H9 (cell line): ENCODE measurements at regions not wholly inside any gene's neighbourhood (a gene's known extent, or its start where the extent isn't known, plus 50 kb on each side); places are given as distances from the start of the nearest gene placed in this dataset.

Source experiments
- DNase-seq: peaks from one replicate; pipeline ENCODE4 v3.0.0-alpha.2; 2017
- H2AFZ ChIP-seq: one replicate; pipeline ENCODE4 v1.6.1; 2013; ENCODE audit warnings: mild to moderate bottlenecking, low read length, control low read depth, moderate library complexity
- H2AK5ac ChIP-seq: 2 replicates; pipeline ENCODE4 v1.6.1; 2013; ENCODE audit warnings: low read length, control low read depth, mixed read lengths; ENCODE audit not compliant: insufficient read length
- H2BK120ac ChIP-seq: one replicate; pipeline ENCODE4 v1.6.1; 2013; ENCODE audit warnings: low read depth, mild to moderate bottlenecking, low read length, control low read depth, inconsistent platforms; ENCODE audit not compliant: poor library complexity, severe bottlenecking
- H2BK12ac ChIP-seq: 2 replicates; pipeline ENCODE4 v1.6.1; 2013; ENCODE audit warnings: low read length, control low read depth, mixed read lengths, low read depth; ENCODE audit not compliant: insufficient read length
- H2BK15ac ChIP-seq: 2 replicates; pipeline ENCODE4 v1.6.1; 2013; ENCODE audit warnings: low read depth, low read length, control low read depth
- H2BK20ac ChIP-seq: one replicate; pipeline ENCODE4 v1.6.1; 2013; ENCODE audit warnings: low read depth, mild to moderate bottlenecking, low read length, control low read depth, inconsistent platforms; ENCODE audit not compliant: poor library complexity, severe bottlenecking
- H2BK5ac ChIP-seq: 2 replicates; pipeline ENCODE4 v1.6.1; 2013; ENCODE audit warnings: low read length, control low read depth, mixed read lengths; ENCODE audit not compliant: insufficient read length
- H3K14ac ChIP-seq: 2 replicates; pipeline ENCODE4 v1.6.1; 2013; ENCODE audit warnings: low read length, control low read depth; ENCODE audit not compliant: insufficient read depth
- H3K18ac ChIP-seq: 2 replicates; pipeline ENCODE4 v1.6.1; 2013; ENCODE audit warnings: low read depth, mild to moderate bottlenecking, mixed read lengths, low read length, control low read depth; ENCODE audit not compliant: insufficient read length
- H3K23ac ChIP-seq: 2 replicates; pipeline ENCODE4 v1.6.1; 2013; ENCODE audit warnings: low read length, control low read depth, mixed read lengths, low read depth; ENCODE audit not compliant: insufficient read length
- H3K23me2 ChIP-seq: 2 replicates; pipeline ENCODE4 v1.6.1; 2013; ENCODE audit warnings: low read depth, mild to moderate bottlenecking, mixed read lengths, low read length, control low read depth; ENCODE audit not compliant: insufficient read length, poor library complexity, severe bottlenecking
- H3K27ac ChIP-seq: 2 replicates; pipeline ENCODE4 v1.5.1; 2013; ENCODE audit warnings: low read length, control low read depth, mixed read lengths, low read depth; ENCODE audit not compliant: insufficient read length
- H3K27me3 ChIP-seq: 2 replicates; pipeline ENCODE4 v1.6.1; 2013; ENCODE audit warnings: low read length, control low read depth, inconsistent platforms; ENCODE audit not compliant: insufficient read depth
- H3K4ac ChIP-seq: 2 replicates; pipeline ENCODE4 v1.6.1; 2013; ENCODE audit warnings: low read depth, mild to moderate bottlenecking, control low read depth, inconsistent platforms, low read length, moderate library complexity
- H3K4me1 ChIP-seq: 2 replicates; pipeline ENCODE4 v1.6.1; 2013; ENCODE audit warnings: low read length, control low read depth, inconsistent platforms; ENCODE audit not compliant: insufficient read depth
- H3K4me2 ChIP-seq: 2 replicates; pipeline ENCODE4 v1.6.1; 2013; ENCODE audit warnings: low read length, control low read depth, mixed read lengths; ENCODE audit not compliant: insufficient read length, insufficient read depth
- H3K56ac ChIP-seq: 2 replicates; pipeline ENCODE4 v1.6.1; 2013; ENCODE audit warnings: low read depth, mild to moderate bottlenecking, mixed read lengths, low read length, control low read depth; ENCODE audit not compliant: insufficient read length
- H3K79me1 ChIP-seq: 2 replicates; pipeline ENCODE4 v1.6.1; 2013; ENCODE audit warnings: low read depth, mild to moderate bottlenecking, moderate library complexity, low read length, control low read depth, inconsistent platforms; ENCODE audit not compliant: insufficient read depth, poor library complexity, severe bottlenecking
- H3K79me2 ChIP-seq: 2 replicates; pipeline ENCODE4 v1.6.1; 2013; ENCODE audit warnings: low read length, control low read depth, inconsistent platforms; ENCODE audit not compliant: insufficient read depth
- H3K9ac ChIP-seq: 2 replicates; pipeline ENCODE4 v1.6.1; 2013; ENCODE audit warnings: low read length, control low read depth, mixed read lengths; ENCODE audit not compliant: insufficient read length; ENCODE audit errors: extremely low read depth
- H3K9me3 ChIP-seq: one replicate; pipeline ENCODE4 v1.6.1; 2013; ENCODE audit warnings: low read depth, low read length, inconsistent platforms; ENCODE audit not compliant: control insufficient read depth
- H3T11ph ChIP-seq: one replicate; pipeline ENCODE4 v1.6.1; 2013; ENCODE audit warnings: mild to moderate bottlenecking, low read length, control low read depth, inconsistent platforms
- H4K20me1 ChIP-seq: one replicate; pipeline ENCODE4 v1.6.1; 2013; ENCODE audit not compliant: control insufficient read depth, insufficient read length, insufficient read depth
- H4K5ac ChIP-seq: 2 replicates; pipeline ENCODE4 v1.6.1; 2013; ENCODE audit warnings: low read depth, mild to moderate bottlenecking, mixed read lengths, low read length, control low read depth; ENCODE audit not compliant: insufficient read length
- H4K8ac ChIP-seq: replicated peaks from 2 replicates; pipeline ENCODE4 v1.6.1; 2013; ENCODE audit warnings: low read length, control low read depth, mixed read lengths, low read depth; ENCODE audit not compliant: insufficient read length
- H4K91ac ChIP-seq: 2 replicates; pipeline ENCODE4 v1.6.1; 2013; ENCODE audit warnings: low read depth, mild to moderate bottlenecking, moderate library complexity, mixed read lengths, low read length, control low read depth; ENCODE audit not compliant: insufficient read length
- H3K27ac Mint-ChIP-seq, 3 experiments: 2 replicates in 2 of 3; 3 replicates in 1 of 3; pipeline ENCODE4 v1.8.0; 2020 to 2021; ENCODE audit warnings: mixed read lengths in 3 of 3, mild to moderate bottlenecking in 1 of 3, moderate library complexity in 1 of 3
- H3K27me3 Mint-ChIP-seq: 2 replicates; pipeline ENCODE4 v1.8.0; 2021; ENCODE audit warnings: low read depth, mild to moderate bottlenecking, moderate library complexity, mixed read lengths
- H3K36me3 Mint-ChIP-seq, 3 experiments: 2 replicates in 2 of 3; 3 replicates in 1 of 3; pipeline ENCODE4 v1.8.0; 2020 to 2021; ENCODE audit warnings: low read depth in 3 of 3, mixed read lengths in 3 of 3; ENCODE audit not compliant: insufficient read depth in 1 of 3
- H3K4me1 Mint-ChIP-seq, 2 experiments: 2 replicates each; pipeline ENCODE4 v1.8.0; 2020; ENCODE audit warnings: mixed read lengths in 2 of 2
- H3K4me3 Mint-ChIP-seq, 2 experiments: 2 replicates in 1 of 2; 3 replicates in 1 of 2; pipeline ENCODE4 v1.8.0; 2020 to 2021; ENCODE audit warnings: mild to moderate bottlenecking in 2 of 2, mixed read lengths in 2 of 2, moderate library complexity in 1 of 2
- H3K9me3 Mint-ChIP-seq, 2 experiments: 2 replicates in 1 of 2; 3 replicates in 1 of 2; pipeline ENCODE4 v1.8.0; 2020; ENCODE audit warnings: mild to moderate bottlenecking in 2 of 2, mixed read lengths in 2 of 2, moderate library complexity in 1 of 2
- WGBS: extraction: QIAGEN DNeasy Blood & Tissue Kit; methylation state at CpG from one replicate; pipeline ENCODE4 v1.1.7; 2013; ENCODE audit warnings: missing lambda C conversion rate, low lambda C conversion rate, mixed read lengths; ENCODE audit not compliant: insufficient read length; ENCODE audit errors: extremely low coverage; 5-methylcytosine and 5-hydroxymethylcytosine counted together
- TF ChIP-seq, protein P1 (sequence below): fragments of 200-600 bp; sonication (generic); conservative IDR thresholded peaks from 3 replicates; pipeline ENCODE4 v1.8.0; 2021; ENCODE audit warnings: antibody characterized with exemption, mild to moderate bottlenecking

GRCh38 chr13:97712770-97713169 is 240.7 kb upstream of the IPO5 start:
- no peak overlapping the region for H2BK15ac ChIP-seq
- no peak overlapping the region for H4K8ac ChIP-seq
- no peak overlapping the region for H3K23ac ChIP-seq
- H3K4me2 ChIP-seq = no peak overlapping the region
- H2AK5ac ChIP-seq = no peak overlapping the region
- no peaks in the 10 kb centered on the region for H3K27me3 ChIP-seq
- no peak overlapping the region for H2AFZ ChIP-seq
- no peak overlapping the region for H3K56ac ChIP-seq
- Mint-ChIP-seq H3K36me3 (no peaks in the 10 kb centered on the region), H3K27me3 (no peaks in the 10 kb centered on the region), H3K9me3 (peaks cover 0 to 3% of the 10 kb centered on the region in 2 experiments; a peak in 2 of 5 replicates), H3K4me3 (no peak overlapping the region), H3K4me1 (no peaks in the 10 kb centered on the region), H3K27ac (no peak overlapping the region)
- H4K91ac ChIP-seq = no peak overlapping the region
- H3K79me2 ChIP-seq = no peaks in the 10 kb centered on the region
- no peak overlapping the region for H3K27ac ChIP-seq
- no CpG with 5 or more reads among the region's 1 CpG for WGBS
- no peak for DNase-seq
- no peak overlapping the region for H2BK20ac ChIP-seq
- no peak overlapping the region for H3K4ac ChIP-seq
- H2BK5ac ChIP-seq = no peak overlapping the region
- no peak overlapping the region for H3T11ph ChIP-seq
- H3K9ac ChIP-seq = no peak overlapping the region
- no peaks in the 10 kb centered on the region for H4K20me1 ChIP-seq
- H4K5ac ChIP-seq = no peak overlapping the region
- no peak overlapping the region for H3K18ac ChIP-seq
- no peaks in the 10 kb centered on the region for H3K9me3 ChIP-seq
- H3K79me1 ChIP-seq = no peaks in the 10 kb centered on the region
- no peak overlapping the region for H2BK12ac ChIP-seq
- H3K14ac ChIP-seq = no peak overlapping the region
- no peaks in the 10 kb centered on the region for H3K23me2 ChIP-seq
- H2BK120ac ChIP-seq = no peak overlapping the region
- H3K4me1 ChIP-seq = no peaks in the 10 kb centered on the region
- TF ChIP-seq, protein P1, sequence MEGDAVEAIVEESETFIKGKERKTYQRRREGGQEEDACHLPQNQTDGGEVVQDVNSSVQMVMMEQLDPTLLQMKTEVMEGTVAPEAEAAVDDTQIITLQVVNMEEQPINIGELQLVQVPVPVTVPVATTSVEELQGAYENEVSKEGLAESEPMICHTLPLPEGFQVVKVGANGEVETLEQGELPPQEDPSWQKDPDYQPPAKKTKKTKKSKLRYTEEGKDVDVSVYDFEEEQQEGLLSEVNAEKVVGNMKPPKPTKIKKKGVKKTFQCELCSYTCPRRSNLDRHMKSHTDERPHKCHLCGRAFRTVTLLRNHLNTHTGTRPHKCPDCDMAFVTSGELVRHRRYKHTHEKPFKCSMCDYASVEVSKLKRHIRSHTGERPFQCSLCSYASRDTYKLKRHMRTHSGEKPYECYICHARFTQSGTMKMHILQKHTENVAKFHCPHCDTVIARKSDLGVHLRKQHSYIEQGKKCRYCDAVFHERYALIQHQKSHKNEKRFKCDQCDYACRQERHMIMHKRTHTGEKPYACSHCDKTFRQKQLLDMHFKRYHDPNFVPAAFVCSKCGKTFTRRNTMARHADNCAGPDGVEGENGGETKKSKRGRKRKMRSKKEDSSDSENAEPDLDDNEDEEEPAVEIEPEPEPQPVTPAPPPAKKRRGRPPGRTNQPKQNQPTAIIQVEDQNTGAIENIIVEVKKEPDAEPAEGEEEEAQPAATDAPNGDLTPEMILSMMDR = no peak
